NCI-H82 treated with DMSO at 0.1 percent for 48 hours (cell line): ENCODE measurements at regions not wholly inside any gene's neighbourhood (a gene's known extent, or its start where the extent isn't known, plus 50 kb on each side); places are given as distances from the start of the nearest gene placed in this dataset.
"Not testable (repeated sequence)": the region's sequence is repeated elsewhere in the genome, so short reads cannot be mapped to it uniquely, and the experiment has no call there.

Experiments used
- DNase-seq: peaks from one replicate; lab custom pipeline; 2025; ENCODE audit not compliant: unreplicated experiment; lab: John Stamatoyannopoulos, UW

GRCh38 chr1:101532377-101532776, 295.6 kb downstream of the S1PR1 start:
- no peak for DNase-seq

- DNase-seq: no peak
These were observed 303.3 kb downstream of the S1PR1 start for GRCh38 chr1:101540161-101540560.

GRCh38 chr1:101546885-101547284, 310.1 kb downstream of the S1PR1 start:
- DNase-seq: no peak

GRCh38 chr1:101547357-101547756, 310.5 kb downstream of the S1PR1 start:
- no peak for DNase-seq

GRCh38 chr1:101548376-101548775, 311.6 kb downstream of the S1PR1 start:
- no peak for DNase-seq

- DNase-seq: no peak
These were observed 313.8 kb downstream of the S1PR1 start for GRCh38 chr1:101550581-101550980.

GRCh38 chr1:101566883-101567538, 330.2 kb downstream of the S1PR1 start:
- DNase-seq: no peak

- peak; percentile 7 for DNase-seq
These were observed 330.9 kb downstream of the S1PR1 start for GRCh38 chr1:101567582-101568189.

GRCh38 chr1:101587741-101588140, 350.9 kb downstream of the S1PR1 start:
- DNase-seq: no peak

- no peak for DNase-seq
These were observed 351.9 kb downstream of the S1PR1 start for GRCh38 chr1:101588677-101589076.

GRCh38 chr1:101592845-101593244, 356.0 kb downstream of the S1PR1 start:
- no peak for DNase-seq

GRCh38 chr1:101595881-101596374, 359.1 kb downstream of the S1PR1 start:
- DNase-seq: no peak

- DNase-seq: not testable (repeated sequence)
These were observed 363.8 kb downstream of the S1PR1 start for GRCh38 chr1:101600615-101601014.

GRCh38 chr1:101603726-101604125, 366.9 kb downstream of the S1PR1 start:
- DNase-seq: no peak

GRCh38 chr1:101605878-101606277, 369.1 kb downstream of the S1PR1 start:
- no peak for DNase-seq

- DNase-seq: no peak
These were observed 376.7 kb downstream of the S1PR1 start for GRCh38 chr1:101613546-101613945.

- DNase-seq: no peak
These were observed 377.8 kb downstream of the OLFM3 start for GRCh38 chr1:101618900-101619299.

GRCh38 chr1:101632548-101633272, 364.0 kb downstream of the OLFM3 start:
- DNase-seq: no peak

GRCh38 chr1:101645810-101646209, 350.9 kb downstream of the OLFM3 start:
- no peak for DNase-seq

GRCh38 chr1:101652484-101652883, 344.2 kb downstream of the OLFM3 start:
- DNase-seq: no peak

- no peak for DNase-seq
These were observed 343.2 kb downstream of the OLFM3 start for GRCh38 chr1:101653482-101653946.

- DNase-seq: no peak
These were observed 332.0 kb downstream of the OLFM3 start for GRCh38 chr1:101664726-101665125.
